ENCODE measurements at regions not wholly inside any gene's neighbourhood (a gene's known extent, or its start where the extent isn't known, plus 50 kb on each side); places are given as distances from the start of the nearest gene placed in this dataset.
"Not testable (repeated sequence)": the region's sequence is repeated elsewhere in the genome, so short reads cannot be mapped to it uniquely, and the experiment has no call there.

DNA sequence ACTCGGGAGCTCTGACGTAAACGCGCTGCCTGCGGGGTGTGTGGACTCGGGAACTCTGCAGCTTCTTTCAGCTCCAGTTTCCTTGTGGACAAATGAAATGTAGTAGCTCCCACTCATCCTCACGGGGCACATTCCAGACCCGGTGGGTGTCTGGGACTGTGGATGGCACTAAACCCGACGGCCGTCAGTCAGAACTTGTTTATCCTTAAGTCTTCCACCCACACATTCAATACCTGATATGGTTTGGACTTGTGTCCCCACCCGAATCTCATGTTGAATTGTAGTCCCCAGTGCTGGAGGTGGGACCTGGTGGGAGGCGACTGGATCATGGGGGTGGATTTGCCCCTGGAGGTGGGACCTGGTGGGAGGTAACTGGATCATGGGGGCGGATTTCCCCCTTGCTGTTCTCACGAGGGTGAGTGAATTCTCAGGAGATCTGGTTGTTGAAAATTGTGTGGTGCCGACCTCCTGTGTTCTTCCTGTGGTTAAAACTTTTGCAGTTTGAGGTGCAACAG, 81.2 kb upstream of the SNTG2 start:
- DNase-seq: no peak
- no peaks in the 10 kb centered on the region for H3K4me1 ChIP-seq (ENCODE audit: low read length)
- no peak overlapping the region for H3K4me3 ChIP-seq (ENCODE audit: low read length)
- H3K27ac ChIP-seq (ENCODE audit: low read length): no peak overlapping the region
- H3K4me2 ChIP-seq (ENCODE audit: low read depth, low read length): no peak overlapping the region
- H4K20me1 ChIP-seq (ENCODE audit: insufficient read depth, low read length): no peaks in the 10 kb centered on the region
- TF ChIP-seq EZH2 (optimal IDR thresholded peaks at IDR 0.05; ENCODE audit: low read depth, low read length) (no peak), EZH2phosphoT487 (IDR thresholded peaks at IDR 0.05; ENCODE audit: low read length) (no peak)
- TF ChIP-seq, protein P1, sequence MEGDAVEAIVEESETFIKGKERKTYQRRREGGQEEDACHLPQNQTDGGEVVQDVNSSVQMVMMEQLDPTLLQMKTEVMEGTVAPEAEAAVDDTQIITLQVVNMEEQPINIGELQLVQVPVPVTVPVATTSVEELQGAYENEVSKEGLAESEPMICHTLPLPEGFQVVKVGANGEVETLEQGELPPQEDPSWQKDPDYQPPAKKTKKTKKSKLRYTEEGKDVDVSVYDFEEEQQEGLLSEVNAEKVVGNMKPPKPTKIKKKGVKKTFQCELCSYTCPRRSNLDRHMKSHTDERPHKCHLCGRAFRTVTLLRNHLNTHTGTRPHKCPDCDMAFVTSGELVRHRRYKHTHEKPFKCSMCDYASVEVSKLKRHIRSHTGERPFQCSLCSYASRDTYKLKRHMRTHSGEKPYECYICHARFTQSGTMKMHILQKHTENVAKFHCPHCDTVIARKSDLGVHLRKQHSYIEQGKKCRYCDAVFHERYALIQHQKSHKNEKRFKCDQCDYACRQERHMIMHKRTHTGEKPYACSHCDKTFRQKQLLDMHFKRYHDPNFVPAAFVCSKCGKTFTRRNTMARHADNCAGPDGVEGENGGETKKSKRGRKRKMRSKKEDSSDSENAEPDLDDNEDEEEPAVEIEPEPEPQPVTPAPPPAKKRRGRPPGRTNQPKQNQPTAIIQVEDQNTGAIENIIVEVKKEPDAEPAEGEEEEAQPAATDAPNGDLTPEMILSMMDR (IDR thresholded peaks at IDR 0.05; ENCODE audit: low read length): no peak
- no peaks in the 10 kb centered on the region for H3K27me3 ChIP-seq (replicated peaks; ENCODE audit: insufficient read depth, low read length)
- H3K9ac ChIP-seq (ENCODE audit: low read length): no peak overlapping the region
- no peaks in the 10 kb centered on the region for H3K36me3 ChIP-seq (replicated peaks; ENCODE audit: insufficient read depth, low read length)
- H3K79me2 ChIP-seq (ENCODE audit: low read length): no peaks in the 10 kb centered on the region
- no peaks in the 10 kb centered on the region for H3K9me3 ChIP-seq (replicated peaks; ENCODE audit: insufficient read depth, low read length)
- no peaks in the 10 kb centered on the region for H3K9me2 ChIP-seq (replicated peaks; ENCODE audit: insufficient read depth, low read length)
- no peak overlapping the region for H2AFZ ChIP-seq (ENCODE audit: low read length)
- H3F3A ChIP-seq (ENCODE audit: insufficient read depth, low read length): no peaks in the 10 kb centered on the region

DNA sequence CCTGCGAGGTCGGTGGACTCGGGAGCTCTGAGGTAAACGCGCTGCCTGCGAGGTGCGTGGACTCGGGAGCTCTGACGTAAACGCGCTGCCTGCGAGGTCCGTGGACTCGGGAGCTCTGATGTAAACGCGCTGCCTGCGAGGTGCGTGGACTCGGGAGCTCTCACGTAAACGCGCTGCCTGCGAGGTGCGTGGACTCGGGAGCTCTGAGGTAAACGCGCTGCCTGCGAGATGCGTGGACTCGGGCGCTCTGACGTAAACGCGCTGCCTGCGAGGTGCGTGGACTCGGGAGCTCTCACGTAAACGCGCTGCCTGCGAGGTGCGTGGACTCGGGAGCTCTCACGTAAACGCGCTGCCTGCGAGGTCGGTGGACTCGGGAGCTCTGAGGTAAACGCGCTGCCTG, 81.8 kb upstream of the SNTG2 start:
- not testable (repeated sequence) for H3K27ac ChIP-seq (ENCODE audit: low read length); H3K9me2 ChIP-seq (replicated peaks; ENCODE audit: insufficient read depth, low read length); H2AFZ ChIP-seq (ENCODE audit: low read length); H3K9ac ChIP-seq (ENCODE audit: low read length); H4K20me1 ChIP-seq (ENCODE audit: insufficient read depth, low read length); DNase-seq; H3K79me2 ChIP-seq (ENCODE audit: low read length); H3K4me1 ChIP-seq (ENCODE audit: low read length); H3K27me3 ChIP-seq (replicated peaks; ENCODE audit: insufficient read depth, low read length); H3K36me3 ChIP-seq (replicated peaks; ENCODE audit: insufficient read depth, low read length); H3F3A ChIP-seq (ENCODE audit: insufficient read depth, low read length); H3K4me2 ChIP-seq (ENCODE audit: low read depth, low read length); H3K4me3 ChIP-seq (ENCODE audit: low read length); H3K9me3 ChIP-seq (replicated peaks; ENCODE audit: insufficient read depth, low read length)

DNA sequence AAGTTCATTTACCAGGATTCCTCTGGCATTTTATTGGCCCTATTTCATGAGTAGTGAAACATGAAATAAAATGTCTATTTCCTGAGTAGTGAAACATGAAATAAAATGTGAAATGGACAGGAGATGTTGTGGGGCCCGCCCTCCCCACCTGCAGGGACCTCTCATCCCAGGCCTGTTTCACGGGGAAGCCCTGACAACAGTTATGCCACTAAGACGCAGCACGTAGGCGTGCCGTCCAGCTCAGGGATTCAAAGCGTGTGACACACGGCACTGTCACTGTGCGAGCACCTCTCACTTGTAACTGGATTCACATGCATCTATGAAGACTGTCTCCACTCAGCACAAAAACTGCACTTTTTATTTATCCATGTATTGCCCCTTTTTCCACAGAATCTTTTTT, 83.4 kb upstream of the SNTG2 start:
- TF ChIP-seq EZH2 (optimal IDR thresholded peaks at IDR 0.05; ENCODE audit: low read depth, low read length) (no peak), EZH2phosphoT487 (IDR thresholded peaks at IDR 0.05; ENCODE audit: low read length) (no peak)
- TF ChIP-seq, protein P1 (IDR thresholded peaks at IDR 0.05; ENCODE audit: low read length): no peak
- Histone ChIP-seq H3K4me2 (ENCODE audit: low read depth, low read length) (no peak overlapping the region), H3K9me2 (replicated peaks; ENCODE audit: insufficient read depth, low read length) (no peaks in the 10 kb centered on the region), H3K79me2 (ENCODE audit: low read length) (no peaks in the 10 kb centered on the region), H3K4me1 (ENCODE audit: low read length) (no peaks in the 10 kb centered on the region), H3F3A (ENCODE audit: insufficient read depth, low read length) (no peaks in the 10 kb centered on the region), H3K27ac (ENCODE audit: low read length) (no peak overlapping the region), H4K20me1 (ENCODE audit: insufficient read depth, low read length) (no peaks in the 10 kb centered on the region), H3K4me3 (ENCODE audit: low read length) (no peak overlapping the region), H3K9ac (ENCODE audit: low read length) (no peak overlapping the region), H3K27me3 (replicated peaks; ENCODE audit: insufficient read depth, low read length) (no peaks in the 10 kb centered on the region), H2AFZ (ENCODE audit: low read length) (no peak overlapping the region), H3K36me3 (replicated peaks; ENCODE audit: insufficient read depth, low read length) (no peaks in the 10 kb centered on the region), H3K9me3 (replicated peaks; ENCODE audit: insufficient read depth, low read length) (no peaks in the 10 kb centered on the region)
- no peak for DNase-seq

DNA sequence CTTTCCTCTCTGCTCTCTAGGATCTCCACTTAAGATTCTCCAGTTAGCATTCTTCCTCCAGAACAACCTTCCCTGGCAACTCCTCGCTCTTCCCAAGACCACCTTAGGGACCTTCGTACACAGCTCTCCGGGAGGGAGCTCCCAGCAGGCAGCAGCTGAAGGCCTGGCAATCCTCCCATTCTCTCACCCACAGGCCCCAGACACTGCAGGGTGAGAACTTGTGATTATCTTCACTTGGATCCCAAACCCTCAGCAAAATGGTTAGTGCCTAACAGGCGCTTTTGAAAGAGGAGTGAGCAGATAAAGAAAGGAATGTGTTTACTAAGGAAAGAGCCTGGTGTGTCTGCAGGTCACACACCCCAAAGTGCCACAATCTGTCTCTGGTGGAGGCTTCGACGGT, 83.8 kb upstream of the SNTG2 start:
- Histone ChIP-seq H3K79me2 (ENCODE audit: low read length) (no peaks in the 10 kb centered on the region), H3K27me3 (replicated peaks; ENCODE audit: insufficient read depth, low read length) (no peaks in the 10 kb centered on the region), H3K36me3 (replicated peaks; ENCODE audit: insufficient read depth, low read length) (no peaks in the 10 kb centered on the region), H2AFZ (ENCODE audit: low read length) (no peak overlapping the region), H3F3A (ENCODE audit: insufficient read depth, low read length) (no peaks in the 10 kb centered on the region), H3K4me1 (ENCODE audit: low read length) (no peaks in the 10 kb centered on the region), H3K9ac (ENCODE audit: low read length) (no peak overlapping the region), H3K9me3 (replicated peaks; ENCODE audit: insufficient read depth, low read length) (no peaks in the 10 kb centered on the region), H3K27ac (ENCODE audit: low read length) (no peak overlapping the region), H3K4me3 (ENCODE audit: low read length) (no peak overlapping the region), H4K20me1 (ENCODE audit: insufficient read depth, low read length) (no peaks in the 10 kb centered on the region), H3K4me2 (ENCODE audit: low read depth, low read length) (no peak overlapping the region), H3K9me2 (replicated peaks; ENCODE audit: insufficient read depth, low read length) (no peaks in the 10 kb centered on the region)
- no peak for DNase-seq
- TF ChIP-seq, protein P1 (IDR thresholded peaks at IDR 0.05; ENCODE audit: low read length): no peak
- TF ChIP-seq EZH2 (optimal IDR thresholded peaks at IDR 0.05; ENCODE audit: low read depth, low read length) (no peak), EZH2phosphoT487 (IDR thresholded peaks at IDR 0.05; ENCODE audit: low read length) (no peak)

All from MM.1S (cell line).